Smooth muscle cell (in vitro differentiated cells): ENCODE measurements at regions not wholly inside any gene's neighbourhood (a gene's known extent, or its start where the extent isn't known, plus 50 kb on each side); places are given as distances from the start of the nearest gene placed in this dataset.

ENCODE experiments used
- DNase-seq: peaks from one replicate; lab custom pipeline; 2025; ENCODE audit not compliant: unreplicated experiment; lab: John Stamatoyannopoulos, UW
- H2AFZ ChIP-seq: fragments of 200-600 bp; sonication (generic); 2 replicates; pipeline ENCODE4 v1.6.0; 2016; ENCODE audit warnings: antibody characterized with exemption, low read depth, mild to moderate bottlenecking
- H3F3A ChIP-seq: fragments of 200-600 bp; sonication (generic); 2 replicates; pipeline ENCODE4 v1.6.0; 2017; ENCODE audit warnings: antibody characterized with exemption, low read depth
- H3K27ac ChIP-seq: fragments of 200-600 bp; sonication (generic); 2 replicates; pipeline ENCODE4 v1.5.1; 2016; ENCODE audit warnings: low read depth, mild to moderate bottlenecking
- H3K27me3 ChIP-seq: fragments of 200-600 bp; sonication (generic); 2 replicates; pipeline ENCODE4 v1.6.1; 2016; ENCODE audit warnings: low read depth, mild to moderate bottlenecking
- H3K36me3 ChIP-seq: fragments of 200-600 bp; sonication (generic); 2 replicates; pipeline ENCODE4 v1.5.1; 2016; ENCODE audit warnings: low read depth
- H3K4me1 ChIP-seq: fragments of 200-600 bp; sonication (generic); 2 replicates; pipeline ENCODE4 v1.5.1; 2016; ENCODE audit warnings: low read depth
- H3K4me2 ChIP-seq: fragments of 200-600 bp; sonication (generic); 2 replicates; pipeline ENCODE4 v1.6.0; 2016; ENCODE audit warnings: mild to moderate bottlenecking
- H3K4me3 ChIP-seq: fragments of 200-600 bp; sonication (generic); 2 replicates; pipeline ENCODE4 v1.5.1; 2016; ENCODE audit warnings: mild to moderate bottlenecking
- H3K79me2 ChIP-seq: fragments of 200-600 bp; sonication (generic); 2 replicates; pipeline ENCODE4 v1.6.0; 2016; ENCODE audit warnings: low read depth, mild to moderate bottlenecking
- H3K9ac ChIP-seq: fragments of 200-600 bp; sonication (generic); 2 replicates; pipeline ENCODE4 v1.6.0; 2016; ENCODE audit warnings: low read depth
- H3K9me3 ChIP-seq: fragments of 200-600 bp; sonication (generic); replicated peaks from 2 replicates; pipeline ENCODE4 v1.5.1; 2016; ENCODE audit warnings: low read depth
- H4K20me1 ChIP-seq: fragments of 200-600 bp; sonication (generic); 2 replicates; pipeline ENCODE4 v1.6.0; 2016; ENCODE audit warnings: low read depth
- WGBS: methylation state at CpG from one replicate; pipeline ENCODE4 v1.1.7; 2016; ENCODE audit warnings: low lambda C conversion rate; 5-methylcytosine and 5-hydroxymethylcytosine counted together
- TF ChIP-seq, protein P1 (sequence below): fragments of 200-600 bp; sonication (generic); IDR thresholded peaks from 2 replicates; pipeline ENCODE4 v1.5.1; 2017; ENCODE audit warnings: borderline replicate concordance, mild to moderate bottlenecking, antibody characterized with exemption; ENCODE audit not compliant: insufficient read depth, poor library complexity, severe bottlenecking

DNA sequence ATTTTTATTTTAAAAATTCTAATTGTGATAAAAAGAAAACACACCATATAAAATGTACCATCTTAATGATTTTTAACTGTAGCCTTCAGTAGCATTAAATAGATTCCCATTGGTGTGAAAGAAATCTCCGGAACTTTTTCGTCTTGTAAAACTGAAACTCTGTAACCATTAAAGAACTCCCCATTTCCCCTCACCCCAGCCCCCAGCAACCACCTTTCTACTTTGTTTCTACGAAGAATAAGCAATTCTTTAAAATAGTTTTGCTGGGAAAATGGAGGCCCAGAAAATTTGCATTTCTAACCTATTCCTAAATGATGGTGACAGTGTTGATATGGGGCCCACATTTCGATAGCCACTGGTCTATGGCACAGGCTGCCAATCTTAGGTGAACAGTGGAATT is 305.4 kb upstream of the PFKP start:
- Histone ChIP-seq H3K4me1 (peaks cover 6% of the 10 kb centered on the region), H3K27me3 (no peaks in the 10 kb centered on the region), H4K20me1 (no peaks in the 10 kb centered on the region), H3K27ac (no peak overlapping the region), H3K9ac (no peak overlapping the region), H3K36me3 (no peaks in the 10 kb centered on the region), H3K4me3 (no peak overlapping the region), H2AFZ (no peak overlapping the region), H3K79me2 (no peaks in the 10 kb centered on the region), H3F3A (no peaks in the 10 kb centered on the region), H3K4me2 (no peak overlapping the region), H3K9me3 (no peaks in the 10 kb centered on the region)
- no peak for DNase-seq
- TF ChIP-seq, protein P1, sequence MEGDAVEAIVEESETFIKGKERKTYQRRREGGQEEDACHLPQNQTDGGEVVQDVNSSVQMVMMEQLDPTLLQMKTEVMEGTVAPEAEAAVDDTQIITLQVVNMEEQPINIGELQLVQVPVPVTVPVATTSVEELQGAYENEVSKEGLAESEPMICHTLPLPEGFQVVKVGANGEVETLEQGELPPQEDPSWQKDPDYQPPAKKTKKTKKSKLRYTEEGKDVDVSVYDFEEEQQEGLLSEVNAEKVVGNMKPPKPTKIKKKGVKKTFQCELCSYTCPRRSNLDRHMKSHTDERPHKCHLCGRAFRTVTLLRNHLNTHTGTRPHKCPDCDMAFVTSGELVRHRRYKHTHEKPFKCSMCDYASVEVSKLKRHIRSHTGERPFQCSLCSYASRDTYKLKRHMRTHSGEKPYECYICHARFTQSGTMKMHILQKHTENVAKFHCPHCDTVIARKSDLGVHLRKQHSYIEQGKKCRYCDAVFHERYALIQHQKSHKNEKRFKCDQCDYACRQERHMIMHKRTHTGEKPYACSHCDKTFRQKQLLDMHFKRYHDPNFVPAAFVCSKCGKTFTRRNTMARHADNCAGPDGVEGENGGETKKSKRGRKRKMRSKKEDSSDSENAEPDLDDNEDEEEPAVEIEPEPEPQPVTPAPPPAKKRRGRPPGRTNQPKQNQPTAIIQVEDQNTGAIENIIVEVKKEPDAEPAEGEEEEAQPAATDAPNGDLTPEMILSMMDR: no peak
- 89% methylated on average over 4 of the region's 4 CpGs for WGBS

DNA sequence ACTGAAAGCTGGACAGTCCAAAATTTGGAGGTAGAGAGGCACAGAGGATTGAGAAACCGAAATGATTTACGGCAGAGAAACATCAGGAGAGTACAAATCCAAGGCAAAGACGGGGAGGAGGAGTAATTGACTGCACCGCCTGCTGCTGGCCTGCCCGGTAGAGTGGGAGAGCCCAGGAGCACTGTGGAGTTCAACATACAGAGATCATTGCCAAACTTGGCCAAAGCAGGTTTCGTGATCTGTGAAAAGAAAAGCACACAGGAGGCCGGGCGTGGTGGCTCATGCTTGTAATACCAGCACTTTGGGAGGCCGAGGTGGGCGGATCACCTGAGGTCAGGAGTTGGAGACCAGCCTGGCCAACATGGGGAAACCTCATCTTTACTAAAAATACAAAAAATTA is 306.0 kb upstream of the PFKP start:
- Histone ChIP-seq H3K79me2 (no peaks in the 10 kb centered on the region), H3K9me3 (no peaks in the 10 kb centered on the region), H3K27ac (no peak overlapping the region), H3K27me3 (no peaks in the 10 kb centered on the region), H3K36me3 (no peaks in the 10 kb centered on the region), H4K20me1 (no peaks in the 10 kb centered on the region), H3K4me1 (peaks cover 6% of the 10 kb centered on the region), H3K9ac (no peak overlapping the region), H3F3A (no peaks in the 10 kb centered on the region), H3K4me3 (no peak overlapping the region), H2AFZ (no peak overlapping the region), H3K4me2 (no peak overlapping the region)
- TF ChIP-seq, protein P1: no peak
- WGBS: 93% methylated on average over 10 of the region's 10 CpGs
- no peak for DNase-seq

DNA sequence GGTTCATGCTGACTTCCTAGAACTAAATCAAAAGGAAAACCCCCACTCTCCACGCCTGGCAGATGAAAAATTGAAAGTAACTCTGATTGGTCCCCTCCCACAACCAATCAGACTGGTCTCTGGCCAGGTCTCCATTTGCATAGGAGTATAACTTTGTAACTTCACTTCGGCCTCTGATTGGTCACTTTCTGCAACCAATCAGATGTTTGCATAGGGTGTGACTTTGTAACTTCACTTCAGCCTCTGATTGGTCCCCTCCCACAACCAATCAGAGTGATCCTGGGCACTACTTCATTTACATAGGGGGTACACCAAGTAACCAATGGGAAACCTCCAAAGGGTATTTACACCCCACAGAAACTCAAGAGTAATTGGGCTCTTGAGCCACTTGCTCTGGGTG is 306.6 kb upstream of the PFKP start:
- Histone ChIP-seq H3K4me1 (peaks cover 1% of the 10 kb centered on the region), H3K27me3 (no peaks in the 10 kb centered on the region), H3K9ac (no peak overlapping the region), H3K27ac (no peak overlapping the region), H3K4me3 (no peak overlapping the region), H3K36me3 (no peaks in the 10 kb centered on the region), H3K4me2 (no peak overlapping the region), H3F3A (no peaks in the 10 kb centered on the region), H4K20me1 (no peaks in the 10 kb centered on the region), H2AFZ (no peak overlapping the region), H3K79me2 (no peaks in the 10 kb centered on the region), H3K9me3 (no peaks in the 10 kb centered on the region)
- TF ChIP-seq, protein P1: no peak
- WGBS: 75% methylated on average over 2 of the region's 2 CpGs
- no peak for DNase-seq

DNA sequence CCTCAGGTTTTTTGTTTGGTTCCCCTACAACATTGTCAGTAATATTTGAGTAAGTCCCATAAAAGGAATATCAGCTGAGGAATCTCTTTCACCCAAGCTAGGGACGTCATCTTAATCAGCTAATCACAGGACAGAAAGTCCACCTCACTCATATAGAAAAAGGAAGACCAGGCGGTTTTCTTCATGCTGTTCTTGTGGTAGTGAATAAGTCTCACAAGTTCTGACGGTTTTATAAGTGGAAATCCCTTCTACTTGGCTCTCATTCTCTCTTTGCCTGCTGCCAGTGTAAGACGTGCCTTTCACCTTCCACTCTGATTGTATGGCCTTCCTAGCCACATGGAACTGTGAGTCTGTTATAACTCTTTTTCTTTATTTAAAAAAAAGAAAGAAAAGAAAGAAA is 308.1 kb upstream of the PFKP start:
- no peak for DNase-seq
- Histone ChIP-seq H3F3A (no peaks in the 10 kb centered on the region), H4K20me1 (no peaks in the 10 kb centered on the region), H3K9ac (no peak overlapping the region), H2AFZ (no peak overlapping the region), H3K27ac (no peak overlapping the region), H3K4me2 (no peak overlapping the region), H3K4me3 (no peak overlapping the region), H3K9me3 (no peaks in the 10 kb centered on the region), H3K4me1 (no peaks in the 10 kb centered on the region), H3K79me2 (no peaks in the 10 kb centered on the region), H3K27me3 (no peaks in the 10 kb centered on the region), H3K36me3 (no peaks in the 10 kb centered on the region)
- TF ChIP-seq, protein P1: no peak
- 69% methylated on average over 4 of the region's 4 CpGs for WGBS
